PFSK-1 (cell line): ENCODE measurements at regions not wholly inside any gene's neighbourhood (a gene's known extent, or its start where the extent isn't known, plus 50 kb on each side); places are given as distances from the start of the nearest gene placed in this dataset.

Experiments
- FOXP2 ChIP-seq: optimal IDR thresholded peaks from 2 replicates; pipeline ENCODE3; 2011; ENCODE audit warnings: borderline replicate concordance, control low read depth, inconsistent platforms; ENCODE audit not compliant: insufficient read depth; ENCODE audit errors: extremely low read length, extremely low read depth
- POLR2AphosphoS5 ChIP-seq: IDR thresholded peaks from 2 replicates; pipeline ENCODE4 v1.6.1; 2012; ENCODE audit warnings: low read depth, mild to moderate bottlenecking, control low read depth, low read length, moderate library complexity
- REST ChIP-seq, 2 experiments: IDR thresholded peaks; 2 replicates each; pipeline versions ENCODE4 v1.6.1 to v1.8.0; 2011 to 2012; ENCODE audit warnings: low read depth in 2 of 2, low read length in 2 of 2, control low read depth in 1 of 2, inconsistent platforms in 1 of 2, mild to moderate bottlenecking in 1 of 2, moderate library complexity in 1 of 2; ENCODE audit not compliant: insufficient read depth in 1 of 2
- SIN3A ChIP-seq: IDR thresholded peaks from 2 replicates; pipeline ENCODE4 v1.6.1; 2012; ENCODE audit warnings: mild to moderate bottlenecking, low read length, moderate library complexity, borderline replicate concordance; ENCODE audit not compliant: insufficient read depth
- TAF1 ChIP-seq: IDR thresholded peaks from 2 replicates; pipeline ENCODE4 v1.6.1; 2012; ENCODE audit warnings: low read length, control low read depth, borderline replicate concordance; ENCODE audit not compliant: insufficient read depth

- TF ChIP-seq POLR2AphosphoS5 (no peak), TAF1 (no peak)
Measured at GRCh38 chr1:87778896-87779295, 450.2 kb downstream of the LMO4 start.

- TF ChIP-seq POLR2AphosphoS5 = no peak
Measured at GRCh38 chr1:87781554-87781953, 452.9 kb downstream of the LMO4 start.

- TF ChIP-seq REST (IDR thresholded peaks at IDR 0.05; ENCODE audit: insufficient read depth in 1 of 2, low read depth in 2 of 2, low read length in 2 of 2) (no peak), SIN3A (no peak), TAF1 (no peak), POLR2AphosphoS5 (no peak), FOXP2 (no peak)
Measured at GRCh38 chr1:87783315-87783714, 454.6 kb downstream of the LMO4 start.

GRCh38 chr1:87785386-87785785 lies 456.7 kb downstream of the LMO4 start:
- TF ChIP-seq SIN3A = no peak
- TF ChIP-seq POLR2AphosphoS5 = no peak
- TF ChIP-seq TAF1 = no peak
- no peak for TF ChIP-seq REST (IDR thresholded peaks at IDR 0.05; ENCODE audit: insufficient read depth in 1 of 2, low read depth in 2 of 2, low read length in 2 of 2)
- no peak for TF ChIP-seq FOXP2

GRCh38 chr1:87786229-87786628 lies 457.5 kb downstream of the LMO4 start:
- no peak for TF ChIP-seq FOXP2
- no peak for TF ChIP-seq TAF1
- TF ChIP-seq REST (IDR thresholded peaks at IDR 0.05; ENCODE audit: insufficient read depth in 1 of 2, low read depth in 2 of 2, low read length in 2 of 2) = no peak
- no peak for TF ChIP-seq POLR2AphosphoS5
- TF ChIP-seq SIN3A = no peak

GRCh38 chr1:87786861-87787545 lies 458.3 kb downstream of the LMO4 start:
- TF ChIP-seq SIN3A (no peak), FOXP2 (no peak), REST (IDR thresholded peaks at IDR 0.05; ENCODE audit: insufficient read depth in 1 of 2, low read depth in 2 of 2, low read length in 2 of 2) (no peak), POLR2AphosphoS5 (no peak), TAF1 (no peak)
